PC-9 (cell line): ENCODE measurements at regions not wholly inside any gene's neighbourhood (a gene's known extent, or its start where the extent isn't known, plus 50 kb on each side); places are given as distances from the start of the nearest gene placed in this dataset.

ENCODE experiments used
- BruUV-seq: library from RNA; stranded (reverse); fragments of 400-500 nt; replicated peaks from 2 replicates; lab custom pipeline; 2021; lab: Mats Ljungman, UMichigan
- CTCF ChIA-PET: fragments of 300-600 bp; sonication (Branson Sonifier 250); formaldehyde crosslinking; loops from one replicate; lab custom pipeline; 2022; ENCODE audit warnings: antibody characterized with exemption; lab: Charles Lee
- POLR2A ChIA-PET: fragments of 300-600 bp; sonication (Branson Sonifier 250); formaldehyde crosslinking; loops from one replicate; lab custom pipeline; 2022; ENCODE audit warnings: antibody characterized with exemption; ENCODE audit not compliant: unreplicated experiment; lab: Charles Lee
- DNase-seq, 2 experiments: peaks; one replicate each; pipeline versions ENCODE4 v3.0.0 to v3.0.0-alpha.2; 2015 to 2022; ENCODE audit warnings: mixed read lengths in 1 of 2
- H2AFZ ChIP-seq: fragments of 200-600 bp; sonication (generic); 2 replicates; pipeline ENCODE4 v1.8.1; 2017; ENCODE audit warnings: antibody characterized with exemption
- H3F3A ChIP-seq: fragments of 200-600 bp; sonication (generic); 2 replicates; pipeline ENCODE4 v1.8.1; 2017; ENCODE audit warnings: antibody characterized with exemption, mild to moderate bottlenecking, low read depth; ENCODE audit not compliant: insufficient read depth
- H3K27ac ChIP-seq: fragments of 200-600 bp; sonication (generic); 2 replicates; pipeline ENCODE4 v1.6.1; 2016; ENCODE audit warnings: mixed run types
- H3K27me3 ChIP-seq: fragments of 200-600 bp; sonication (generic); 2 replicates; pipeline ENCODE4 v1.6.1; 2016; ENCODE audit warnings: low read depth, mixed run types; ENCODE audit not compliant: insufficient read depth
- H3K36me3 ChIP-seq: fragments of 200-600 bp; sonication (generic); 2 replicates; pipeline ENCODE4 v1.6.1; 2016; ENCODE audit warnings: low read depth, mixed run types
- H3K4me1 ChIP-seq: fragments of 200-600 bp; sonication (generic); replicated peaks from 2 replicates; pipeline ENCODE4 v1.6.1; 2016; ENCODE audit warnings: mixed run types; ENCODE audit not compliant: insufficient read depth
- H3K4me2 ChIP-seq: fragments of 200-600 bp; sonication (generic); 2 replicates; pipeline ENCODE4 v1.6.1; 2017; ENCODE audit warnings: mixed run types
- H3K4me3 ChIP-seq: fragments of 200-600 bp; sonication (generic); 2 replicates; pipeline ENCODE4 v1.6.1; 2016; ENCODE audit warnings: mixed run types
- H3K79me2 ChIP-seq: fragments of 200-600 bp; sonication (generic); 2 replicates; pipeline ENCODE4 v1.6.1; 2017; ENCODE audit warnings: low read depth, mixed run types
- H3K9me2 ChIP-seq: fragments of 200-600 bp; sonication (generic); 2 replicates; pipeline ENCODE4 v1.8.1; 2017; ENCODE audit warnings: mild to moderate bottlenecking; ENCODE audit not compliant: insufficient read depth
- H3K9me3 ChIP-seq: fragments of 200-600 bp; sonication (generic); 2 replicates; pipeline ENCODE4 v1.8.1; 2016; ENCODE audit warnings: low read depth; ENCODE audit not compliant: insufficient read depth
- H4K20me1 ChIP-seq: fragments of 200-600 bp; sonication (generic); 2 replicates; pipeline ENCODE4 v1.8.1; 2017; ENCODE audit not compliant: insufficient read depth
- CTCF ChIP-seq: fragments of 200-600 bp; sonication (generic); conservative IDR thresholded peaks from 2 replicates; pipeline ENCODE4 v1.6.1; 2017; ENCODE audit warnings: mixed run types, antibody characterized with exemption, mild to moderate bottlenecking, moderate library complexity
- EZH2 ChIP-seq: fragments of 200-600 bp; sonication (generic); IDR thresholded peaks from 2 replicates; pipeline ENCODE4 v1.8.0; 2017; ENCODE audit warnings: antibody characterized with exemption, low read depth
- intact Hi-C: fragments of 100-400 bp; cut with micrococcal nuclease; formaldehyde crosslinking; loops from one replicate; pipeline ENCODE4 v1.10.0; 2022; ENCODE audit not compliant: unreplicated experiment

GRCh38 chr4:159871141-159871540, 768.3 kb downstream of the RAPGEF2 start:
- no peaks in the 10 kb centered on the region for H3K4me1 ChIP-seq
- no peaks in the 10 kb centered on the region for H4K20me1 ChIP-seq
- no peaks in the 10 kb centered on the region for H3K36me3 ChIP-seq
- no peak overlapping the region for H3K4me2 ChIP-seq
- TF ChIP-seq CTCF (no peak), EZH2 (no peak)
- no peaks in the 10 kb centered on the region for H3K9me3 ChIP-seq
- intact Hi-C loops: no loop called here
- no peaks in the 10 kb centered on the region for H3K79me2 ChIP-seq
- no peak for DNase-seq
- no TSS peak for BruUV-seq
- no peaks in the 10 kb centered on the region for H3K9me2 ChIP-seq
- ChIA-PET POLR2A (no interaction called here), CTCF (no interaction called here)
- no peak overlapping the region for H3K27ac ChIP-seq
- no peaks in the 10 kb centered on the region for H3K27me3 ChIP-seq
- H3K4me3 ChIP-seq: no peak overlapping the region
- no peaks in the 10 kb centered on the region for H3F3A ChIP-seq
- no peak overlapping the region for H2AFZ ChIP-seq

GRCh38 chr4:159881158-159881557, 778.3 kb downstream of the RAPGEF2 start:
- H3K4me3 ChIP-seq: no peak overlapping the region
- CTCF ChIA-PET: no interaction called here
- no peaks in the 10 kb centered on the region for H4K20me1 ChIP-seq
- no peak overlapping the region for H3K4me2 ChIP-seq
- H3K4me1 ChIP-seq: no peaks in the 10 kb centered on the region
- H3K9me2 ChIP-seq: no peaks in the 10 kb centered on the region
- TF ChIP-seq CTCF (no peak), EZH2 (no peak)
- no peaks in the 10 kb centered on the region for H3K79me2 ChIP-seq
- no peaks in the 10 kb centered on the region for H3K27me3 ChIP-seq
- POLR2A ChIA-PET: no interaction called here
- no peaks in the 10 kb centered on the region for H3K36me3 ChIP-seq
- no peak overlapping the region for H2AFZ ChIP-seq
- no peak for DNase-seq
- no peaks in the 10 kb centered on the region for H3K9me3 ChIP-seq
- no peaks in the 10 kb centered on the region for H3F3A ChIP-seq
- H3K27ac ChIP-seq: no peak overlapping the region
- intact Hi-C loops: no loop called here
- BruUV-seq: no TSS peak

- Histone ChIP-seq H3K36me3 (no peaks in the 10 kb centered on the region), H4K20me1 (no peaks in the 10 kb centered on the region), H3K4me3 (no peak overlapping the region), H3K79me2 (no peaks in the 10 kb centered on the region), H2AFZ (no peak overlapping the region), H3K4me2 (no peak overlapping the region), H3K4me1 (no peaks in the 10 kb centered on the region), H3K27ac (no peak overlapping the region), H3F3A (no peaks in the 10 kb centered on the region), H3K9me2 (no peaks in the 10 kb centered on the region), H3K27me3 (no peaks in the 10 kb centered on the region), H3K9me3 (no peaks in the 10 kb centered on the region)
- intact Hi-C loops: no loop called here
- ChIA-PET POLR2A (no interaction called here), CTCF (no interaction called here)
- no peak for DNase-seq
- TF ChIP-seq CTCF: no peak
- TF ChIP-seq EZH2: no peak
- BruUV-seq: no TSS peak
Measured at GRCh38 chr4:159884989-159885388, 782.1 kb downstream of the RAPGEF2 start.
